CD4-positive, alpha-beta T cell treated with Interleukin-4 for 1 hour (primary cell): ENCODE measurements at regions not wholly inside any gene's neighbourhood (a gene's known extent, or its start where the extent isn't known, plus 50 kb on each side); places are given as distances from the start of the nearest gene placed in this dataset.

Experiments used
- DNase-seq, 2 donors: peaks; one replicate each; pipeline ENCODE4 v3.0.0-alpha.2; 2020 to 2022

- no peak for DNase-seq
Observed at GRCh38 chr6:154561750-154562149, 51.3 kb upstream of the CNKSR3 start.

GRCh38 chr6:154565331-154565730 lies 54.8 kb upstream of the CNKSR3 start:
- no peak for DNase-seq

GRCh38 chr6:154566866-154567265 lies 56.4 kb upstream of the CNKSR3 start:
- DNase-seq, result no peak

GRCh38 chr6:154567695-154568220 lies 57.3 kb upstream of the CNKSR3 start:
- DNase-seq, result no peak

GRCh38 chr6:154569156-154569862 lies 58.8 kb upstream of the CNKSR3 start:
- DNase-seq, result no peak

GRCh38 chr6:154570505-154570904 lies 60.0 kb upstream of the CNKSR3 start:
- no peak for DNase-seq

GRCh38 chr6:154572556-154572955 lies 62.1 kb upstream of the CNKSR3 start:
- DNase-seq, result no peak

- DNase-seq, result no peak
Observed at GRCh38 chr6:154578004-154578559, 67.6 kb upstream of the CNKSR3 start.

GRCh38 chr6:154579046-154579445 lies 68.6 kb upstream of the CNKSR3 start:
- DNase-seq, result no peak

GRCh38 chr6:154579485-154579884 lies 69.0 kb upstream of the CNKSR3 start:
- no peak for DNase-seq

- DNase-seq, result no peak
Observed at GRCh38 chr6:154580397-154581135, 70.1 kb upstream of the CNKSR3 start.

GRCh38 chr6:154582696-154583095 lies 72.2 kb upstream of the CNKSR3 start:
- DNase-seq, result no peak

GRCh38 chr6:154583546-154584188 lies 73.2 kb upstream of the CNKSR3 start:
- no peak for DNase-seq

- no peak for DNase-seq
Observed at GRCh38 chr6:154590756-154591155, 80.3 kb upstream of the CNKSR3 start.

- DNase-seq, result no peak
Observed at GRCh38 chr6:154591234-154591633, 80.7 kb upstream of the CNKSR3 start.

GRCh38 chr6:154592199-154592860 lies 81.8 kb upstream of the CNKSR3 start:
- DNase-seq, result no peak

- DNase-seq, result no peak
Observed at GRCh38 chr6:154593122-154593521, 82.6 kb upstream of the CNKSR3 start.

GRCh38 chr6:154594496-154595198 lies 84.2 kb upstream of the CNKSR3 start:
- DNase-seq, result no peak

GRCh38 chr6:154595538-154595937 lies 85.1 kb upstream of the CNKSR3 start:
- DNase-seq, result no peak

- DNase-seq, result no peak
Observed at GRCh38 chr6:154596009-154596408, 85.5 kb upstream of the CNKSR3 start.

- DNase-seq, result no peak
Observed at GRCh38 chr6:154596701-154597100, 86.2 kb upstream of the CNKSR3 start.

GRCh38 chr6:154598399-154598798 lies 87.9 kb upstream of the CNKSR3 start:
- no peak for DNase-seq
